ENCODE measurements at regions not wholly inside any gene's neighbourhood (a gene's known extent, or its start where the extent isn't known, plus 50 kb on each side); places are given as distances from the start of the nearest gene placed in this dataset.

DNA sequence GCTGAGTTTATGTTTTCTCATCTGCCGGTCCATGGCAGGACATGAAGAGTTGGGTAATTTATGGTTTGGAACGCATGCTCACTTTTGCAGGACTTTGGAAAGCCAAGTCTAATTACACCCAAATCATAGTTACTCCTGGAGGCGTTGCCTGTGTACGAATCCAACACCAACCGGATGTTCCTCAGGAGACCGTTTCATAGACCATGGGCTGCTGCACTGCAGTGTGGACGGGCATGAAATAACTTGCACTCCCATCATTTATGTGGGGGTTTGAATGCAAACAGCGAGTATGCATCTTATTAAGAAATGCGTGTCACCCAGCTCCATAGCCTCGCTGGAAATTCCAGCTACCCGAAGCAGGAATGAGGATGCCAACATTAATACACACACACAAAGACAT, 96.1 kb upstream of the IRX2 start:
- TF ChIP-seq, protein P1, sequence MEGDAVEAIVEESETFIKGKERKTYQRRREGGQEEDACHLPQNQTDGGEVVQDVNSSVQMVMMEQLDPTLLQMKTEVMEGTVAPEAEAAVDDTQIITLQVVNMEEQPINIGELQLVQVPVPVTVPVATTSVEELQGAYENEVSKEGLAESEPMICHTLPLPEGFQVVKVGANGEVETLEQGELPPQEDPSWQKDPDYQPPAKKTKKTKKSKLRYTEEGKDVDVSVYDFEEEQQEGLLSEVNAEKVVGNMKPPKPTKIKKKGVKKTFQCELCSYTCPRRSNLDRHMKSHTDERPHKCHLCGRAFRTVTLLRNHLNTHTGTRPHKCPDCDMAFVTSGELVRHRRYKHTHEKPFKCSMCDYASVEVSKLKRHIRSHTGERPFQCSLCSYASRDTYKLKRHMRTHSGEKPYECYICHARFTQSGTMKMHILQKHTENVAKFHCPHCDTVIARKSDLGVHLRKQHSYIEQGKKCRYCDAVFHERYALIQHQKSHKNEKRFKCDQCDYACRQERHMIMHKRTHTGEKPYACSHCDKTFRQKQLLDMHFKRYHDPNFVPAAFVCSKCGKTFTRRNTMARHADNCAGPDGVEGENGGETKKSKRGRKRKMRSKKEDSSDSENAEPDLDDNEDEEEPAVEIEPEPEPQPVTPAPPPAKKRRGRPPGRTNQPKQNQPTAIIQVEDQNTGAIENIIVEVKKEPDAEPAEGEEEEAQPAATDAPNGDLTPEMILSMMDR (conservative IDR thresholded peaks at IDR 0.05 in 1 of 2, IDR thresholded peaks at IDR 0.05 in 1 of 2; ENCODE audit: low read depth in 1 of 2, low read length in 2 of 2) = no peak
- no peak for TF ChIP-seq EZH2 (IDR thresholded peaks at IDR 0.05; ENCODE audit: low read length, missing control alignments)
